ENCODE measurements at regions not wholly inside any gene's neighbourhood (a gene's known extent, or its start where the extent isn't known, plus 50 kb on each side); places are given as distances from the start of the nearest gene placed in this dataset.

DNA sequence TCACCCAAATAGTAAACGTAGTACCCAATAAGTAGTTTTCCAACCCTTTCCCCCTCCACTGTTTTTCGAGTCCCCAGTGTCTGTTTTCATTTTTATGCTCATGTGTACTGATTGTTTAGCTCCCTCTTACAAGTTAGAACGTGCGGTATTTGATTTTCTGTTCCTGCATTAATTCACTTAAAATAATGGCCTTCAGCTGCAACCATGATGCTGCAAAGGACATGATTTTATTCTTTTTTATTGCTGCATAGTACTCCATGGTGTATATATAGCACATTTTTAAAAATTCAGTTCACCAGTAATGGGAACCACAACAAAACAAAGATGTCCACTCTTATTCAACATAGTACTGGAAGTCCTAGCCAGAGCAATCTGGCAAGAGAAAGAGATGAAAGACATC is 72.8 kb downstream of the DUSP6 start:
- TF ChIP-seq TEAD4 (IDR thresholded peaks at IDR 0.05): no peak
- TF ChIP-seq MAX (IDR thresholded peaks at IDR 0.05): no peak
- no peak for TF ChIP-seq EGR1 (IDR thresholded peaks at IDR 0.05)
- TF ChIP-seq, protein P1, sequence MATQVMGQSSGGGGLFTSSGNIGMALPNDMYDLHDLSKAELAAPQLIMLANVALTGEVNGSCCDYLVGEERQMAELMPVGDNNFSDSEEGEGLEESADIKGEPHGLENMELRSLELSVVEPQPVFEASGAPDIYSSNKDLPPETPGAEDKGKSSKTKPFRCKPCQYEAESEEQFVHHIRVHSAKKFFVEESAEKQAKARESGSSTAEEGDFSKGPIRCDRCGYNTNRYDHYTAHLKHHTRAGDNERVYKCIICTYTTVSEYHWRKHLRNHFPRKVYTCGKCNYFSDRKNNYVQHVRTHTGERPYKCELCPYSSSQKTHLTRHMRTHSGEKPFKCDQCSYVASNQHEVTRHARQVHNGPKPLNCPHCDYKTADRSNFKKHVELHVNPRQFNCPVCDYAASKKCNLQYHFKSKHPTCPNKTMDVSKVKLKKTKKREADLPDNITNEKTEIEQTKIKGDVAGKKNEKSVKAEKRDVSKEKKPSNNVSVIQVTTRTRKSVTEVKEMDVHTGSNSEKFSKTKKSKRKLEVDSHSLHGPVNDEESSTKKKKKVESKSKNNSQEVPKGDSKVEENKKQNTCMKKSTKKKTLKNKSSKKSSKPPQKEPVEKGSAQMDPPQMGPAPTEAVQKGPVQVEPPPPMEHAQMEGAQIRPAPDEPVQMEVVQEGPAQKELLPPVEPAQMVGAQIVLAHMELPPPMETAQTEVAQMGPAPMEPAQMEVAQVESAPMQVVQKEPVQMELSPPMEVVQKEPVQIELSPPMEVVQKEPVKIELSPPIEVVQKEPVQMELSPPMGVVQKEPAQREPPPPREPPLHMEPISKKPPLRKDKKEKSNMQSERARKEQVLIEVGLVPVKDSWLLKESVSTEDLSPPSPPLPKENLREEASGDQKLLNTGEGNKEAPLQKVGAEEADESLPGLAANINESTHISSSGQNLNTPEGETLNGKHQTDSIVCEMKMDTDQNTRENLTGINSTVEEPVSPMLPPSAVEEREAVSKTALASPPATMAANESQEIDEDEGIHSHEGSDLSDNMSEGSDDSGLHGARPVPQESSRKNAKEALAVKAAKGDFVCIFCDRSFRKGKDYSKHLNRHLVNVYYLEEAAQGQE (IDR thresholded peaks at IDR 0.05; ENCODE audit: low read depth): no peak
- TF ChIP-seq YY1 (IDR thresholded peaks at IDR 0.05; ENCODE audit: low read depth): no peak
- no peak for TF ChIP-seq ZBTB7A (IDR thresholded peaks at IDR 0.05; ENCODE audit: low read depth)
- no peak for TF ChIP-seq TCF12 (IDR thresholded peaks at IDR 0.05; ENCODE audit: low read depth)
- no peak for TF ChIP-seq FOXM1 (IDR thresholded peaks at IDR 0.05; ENCODE audit: borderline replicate concordance, low read depth)
- no peak for TF ChIP-seq NFIC (IDR thresholded peaks at IDR 0.05)
- no peak for TF ChIP-seq RAD21 (IDR thresholded peaks at IDR 0.05; ENCODE audit: low read depth)
- TF ChIP-seq EP300 (IDR thresholded peaks at IDR 0.05; ENCODE audit: borderline replicate concordance): no peak
- no peak for TF ChIP-seq CREB1 (IDR thresholded peaks at IDR 0.05; ENCODE audit: low read depth)
- TF ChIP-seq CEBPB (IDR thresholded peaks at IDR 0.05): no peak
- TF ChIP-seq TAF1 (IDR thresholded peaks at IDR 0.05; ENCODE audit: low read depth): no peak
- TF ChIP-seq USF1 (IDR thresholded peaks at IDR 0.05): no peak

- no peak for TF ChIP-seq MAX (IDR thresholded peaks at IDR 0.05)
- TF ChIP-seq CREB1 (IDR thresholded peaks at IDR 0.05; ENCODE audit: low read depth): no peak
- TF ChIP-seq FOXM1 (IDR thresholded peaks at IDR 0.05; ENCODE audit: borderline replicate concordance, low read depth): no peak
- no peak for TF ChIP-seq CEBPB (IDR thresholded peaks at IDR 0.05)
- TF ChIP-seq, protein P1 (IDR thresholded peaks at IDR 0.05; ENCODE audit: low read depth): no peak
- TF ChIP-seq ZBTB7A (IDR thresholded peaks at IDR 0.05; ENCODE audit: low read depth): no peak
These were observed 73.4 kb downstream of the DUSP6 start for GRCh38 chr12:89278862-89279261.

- no peak for TF ChIP-seq USF1 (IDR thresholded peaks at IDR 0.05)
- TF ChIP-seq YY1 (IDR thresholded peaks at IDR 0.05; ENCODE audit: low read depth): no peak
- TF ChIP-seq TCF12 (IDR thresholded peaks at IDR 0.05; ENCODE audit: low read depth): no peak
- TF ChIP-seq, protein P1 (IDR thresholded peaks at IDR 0.05; ENCODE audit: low read depth): no peak
- no peak for TF ChIP-seq TEAD4 (IDR thresholded peaks at IDR 0.05)
- TF ChIP-seq TAF1 (IDR thresholded peaks at IDR 0.05; ENCODE audit: low read depth): no peak
- no peak for TF ChIP-seq FOXM1 (IDR thresholded peaks at IDR 0.05; ENCODE audit: borderline replicate concordance, low read depth)
- TF ChIP-seq CEBPB (IDR thresholded peaks at IDR 0.05): no peak
- no peak for TF ChIP-seq NFIC (IDR thresholded peaks at IDR 0.05)
- TF ChIP-seq MAX (IDR thresholded peaks at IDR 0.05): no peak
- TF ChIP-seq EGR1 (IDR thresholded peaks at IDR 0.05): no peak
- no peak for TF ChIP-seq EP300 (IDR thresholded peaks at IDR 0.05; ENCODE audit: borderline replicate concordance)
- no peak for TF ChIP-seq ZBTB7A (IDR thresholded peaks at IDR 0.05; ENCODE audit: low read depth)
- TF ChIP-seq CREB1 (IDR thresholded peaks at IDR 0.05; ENCODE audit: low read depth): no peak
- TF ChIP-seq RAD21 (IDR thresholded peaks at IDR 0.05; ENCODE audit: low read depth): no peak
These were observed 74.1 kb downstream of the DUSP6 start for GRCh38 chr12:89278169-89278568.

DNA sequence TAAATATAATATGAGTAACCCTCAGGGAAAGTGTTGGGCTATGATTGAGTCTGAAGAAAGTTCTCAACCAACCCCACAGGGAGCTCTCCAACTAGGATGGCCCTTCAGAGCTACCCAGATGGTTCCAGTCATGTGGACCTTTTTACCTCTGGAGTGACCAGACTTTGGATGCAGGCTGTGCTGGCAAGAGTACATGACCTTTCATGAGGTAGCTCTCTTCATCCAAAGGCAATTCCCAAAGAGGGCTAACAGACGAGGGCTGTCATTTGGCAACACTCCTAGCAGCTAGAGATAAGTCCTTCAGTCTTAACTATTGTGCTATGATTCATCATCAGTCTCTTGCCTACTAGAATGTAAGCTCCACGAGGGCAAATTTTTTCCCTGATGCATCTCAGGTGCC is 75.4 kb downstream of the DUSP6 start:
- TF ChIP-seq USF1 (IDR thresholded peaks at IDR 0.05) (no peak), EP300 (IDR thresholded peaks at IDR 0.05; ENCODE audit: borderline replicate concordance) (no peak), TAF1 (IDR thresholded peaks at IDR 0.05; ENCODE audit: low read depth) (no peak), MAX (IDR thresholded peaks at IDR 0.05) (no peak), NFIC (IDR thresholded peaks at IDR 0.05) (no peak), FOXM1 (IDR thresholded peaks at IDR 0.05; ENCODE audit: borderline replicate concordance, low read depth) (no peak), YY1 (IDR thresholded peaks at IDR 0.05; ENCODE audit: low read depth) (no peak), RAD21 (IDR thresholded peaks at IDR 0.05; ENCODE audit: low read depth) (no peak), CREB1 (IDR thresholded peaks at IDR 0.05; ENCODE audit: low read depth) (no peak), TCF12 (IDR thresholded peaks at IDR 0.05; ENCODE audit: low read depth) (no peak), TEAD4 (IDR thresholded peaks at IDR 0.05) (no peak), EGR1 (IDR thresholded peaks at IDR 0.05) (no peak)
- TF ChIP-seq, protein P1 (IDR thresholded peaks at IDR 0.05; ENCODE audit: low read depth): no peak
